ENCODE measurements at regions not wholly inside any gene's neighbourhood (a gene's known extent, or its start where the extent isn't known, plus 50 kb on each side); places are given as distances from the start of the nearest gene placed in this dataset.
A peak's percentile ranks its signal among the peaks of the same experiment; 100 is the strongest.
"Not testable (repeated sequence)": the region's sequence is repeated elsewhere in the genome, so short reads cannot be mapped to it uniquely, and the experiment has no call there.

GRCh38 chrY:11643549-11643948 lies 1057.5 kb upstream of the USP9Y start:
- 32 to 69% (median 61%) methylated on average over 1 to 7 of the region's 7 CpGs for WGBS, 3 donors
- H3K36me3 ChIP-seq (ENCODE audit: insufficient read depth in 1 of 2, low read depth in 1 of 2); H3K27me3 ChIP-seq (ENCODE audit: insufficient read depth in 3 of 3, low read length in 2 of 3); H3K4me3 ChIP-seq; intact Hi-C loops (cut with DNase I); DNase-seq; H3K27ac ChIP-seq; H3K9me3 ChIP-seq; H3K4me1 ChIP-seq: not testable (repeated sequence)
- ATAC-seq: peak in 1 of 4 donors; percentile 63

GRCh38 chrY:11668221-11668620 lies 1032.8 kb upstream of the USP9Y start:
- Histone ChIP-seq H3K36me3 (ENCODE audit: insufficient read depth in 1 of 2, low read depth in 1 of 2) (no peaks in the 10 kb centered on the region), H3K27me3 (ENCODE audit: insufficient read depth in 3 of 3, low read length in 2 of 3) (no peaks in the 10 kb centered on the region), H3K4me3 (no peak overlapping the region), H3K4me1 (no peaks in the 10 kb centered on the region), H3K27ac (no peak overlapping the region), H3K9me3 (no peaks in the 10 kb centered on the region)
- TF ChIP-seq CTCF (IDR thresholded peaks at IDR 0.05): no peak
- intact Hi-C loops (cut with DNase I): no loop called here
- DNase-seq (no peak), ATAC-seq (no peak)
- WGBS, 3 donors: 59 to 61% methylated on average over 6 of the region's 6 CpGs; no CpG with 5 or more reads in 1 of the 3 donors

All from psoas muscle (tissue), 7 donors.